Mesenteric fat pad (tissue), 1 donor: ENCODE measurements at regions not wholly inside any gene's neighbourhood (a gene's known extent, or its start where the extent isn't known, plus 50 kb on each side); places are given as distances from the start of the nearest gene placed in this dataset.

ENCODE experiments used
- DNase-seq: peaks from one replicate; pipeline ENCODE4 v3.0.0-alpha.2; 2020; ENCODE audit warnings: low spot score
- donor health status: DM: yes; HTN: yes; CAD: no.

DNA sequence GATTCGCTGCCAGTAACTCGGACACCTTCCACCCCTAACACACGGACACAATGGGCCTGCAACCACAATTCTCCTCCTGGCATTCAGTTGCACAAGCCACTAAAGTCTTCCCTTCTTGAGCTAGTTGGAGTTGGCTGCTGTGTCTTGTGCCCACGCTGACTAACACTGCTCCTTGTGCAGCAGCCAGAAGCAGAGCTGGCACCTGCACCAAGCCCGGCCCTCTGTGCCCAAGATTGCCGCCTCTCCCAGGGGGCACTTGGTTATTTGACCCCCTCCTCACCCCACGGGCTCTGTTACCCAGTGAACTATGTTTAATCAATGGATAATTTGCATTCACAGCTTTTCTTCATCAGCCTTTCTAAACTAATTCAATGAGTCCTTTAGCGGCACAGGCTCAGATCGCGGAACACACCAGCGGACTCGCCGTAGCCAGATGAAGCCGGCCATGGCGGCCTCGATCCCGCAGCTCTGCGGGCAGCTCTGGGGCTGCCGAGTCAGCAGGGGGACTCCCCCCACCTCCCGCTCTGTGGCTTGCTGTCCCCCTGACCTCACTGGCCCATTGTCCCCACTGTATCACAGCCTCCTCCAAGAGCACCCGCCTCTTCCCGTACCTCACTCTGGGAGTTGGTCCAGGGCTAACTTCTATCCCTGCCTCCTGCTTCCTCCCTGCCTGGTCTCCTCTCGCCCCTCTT is 94.8 kb upstream of the AFDN start:
- no peak for DNase-seq

GRCh38 chr6:167733740-167734661 is 92.7 kb upstream of the AFDN start:
- DNase-seq: no peak

GRCh38 chr6:167734662-167735083 is 92.0 kb upstream of the AFDN start:
- no peak for DNase-seq

- no peak for DNase-seq
Observed at GRCh38 chr6:167735084-167735950, 91.4 kb upstream of the AFDN start.

- no peak for DNase-seq
Observed at GRCh38 chr6:167735951-167736288, 90.8 kb upstream of the AFDN start.

- no peak for DNase-seq
Observed at GRCh38 chr6:167736486-167737204, 90.1 kb upstream of the AFDN start.

DNA sequence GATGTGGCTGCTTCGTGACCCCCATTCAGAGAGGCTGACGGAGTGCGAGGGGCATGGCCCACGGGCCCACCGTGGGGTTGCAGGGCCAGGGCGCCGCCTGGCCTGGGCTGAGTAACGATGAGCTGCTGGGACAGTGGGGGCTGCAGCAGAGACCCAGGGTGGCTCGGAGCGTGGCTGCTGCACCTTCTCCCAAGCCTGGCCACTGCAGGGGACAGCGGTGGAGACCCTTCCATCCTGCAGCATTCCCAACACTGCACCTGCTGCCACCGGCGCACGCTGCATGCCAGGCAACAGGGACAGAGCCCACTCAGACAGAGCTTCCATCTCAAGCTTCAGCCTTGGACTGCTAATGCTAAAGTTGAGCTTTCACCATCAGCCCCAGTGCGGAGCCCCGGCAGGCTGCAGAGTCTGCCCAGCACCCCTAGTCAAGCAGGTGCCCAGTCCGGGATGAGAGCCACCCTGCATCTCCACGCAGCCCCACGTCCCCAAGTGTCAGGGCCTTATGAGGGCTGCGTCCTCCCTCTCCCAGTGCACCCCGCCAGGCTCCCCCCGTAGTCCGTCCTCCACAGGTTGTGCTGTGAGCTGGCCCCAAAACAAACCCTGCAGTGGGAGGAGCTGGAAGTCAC is 89.4 kb upstream of the AFDN start:
- no peak for DNase-seq

DNA sequence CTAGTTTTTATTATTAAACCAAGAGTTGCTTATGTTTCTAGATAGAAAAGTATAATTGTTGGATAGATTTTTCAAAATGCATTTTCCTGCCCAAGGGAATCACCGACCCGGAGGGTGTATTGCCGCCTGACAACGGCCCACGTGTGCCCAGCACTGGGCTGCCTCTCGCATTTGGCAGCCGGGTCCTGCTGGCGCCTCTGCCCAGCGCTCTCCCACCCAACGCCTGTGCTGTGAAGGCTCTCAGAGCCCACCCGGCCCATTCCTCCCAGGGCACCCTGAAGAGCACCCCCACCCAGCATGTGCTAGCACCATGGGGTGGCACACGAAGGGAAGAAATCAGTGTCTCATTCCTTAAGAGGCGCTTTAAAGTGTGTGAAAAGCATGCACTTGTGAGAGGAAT is 88.3 kb upstream of the AFDN start:
- no peak for DNase-seq

DNA sequence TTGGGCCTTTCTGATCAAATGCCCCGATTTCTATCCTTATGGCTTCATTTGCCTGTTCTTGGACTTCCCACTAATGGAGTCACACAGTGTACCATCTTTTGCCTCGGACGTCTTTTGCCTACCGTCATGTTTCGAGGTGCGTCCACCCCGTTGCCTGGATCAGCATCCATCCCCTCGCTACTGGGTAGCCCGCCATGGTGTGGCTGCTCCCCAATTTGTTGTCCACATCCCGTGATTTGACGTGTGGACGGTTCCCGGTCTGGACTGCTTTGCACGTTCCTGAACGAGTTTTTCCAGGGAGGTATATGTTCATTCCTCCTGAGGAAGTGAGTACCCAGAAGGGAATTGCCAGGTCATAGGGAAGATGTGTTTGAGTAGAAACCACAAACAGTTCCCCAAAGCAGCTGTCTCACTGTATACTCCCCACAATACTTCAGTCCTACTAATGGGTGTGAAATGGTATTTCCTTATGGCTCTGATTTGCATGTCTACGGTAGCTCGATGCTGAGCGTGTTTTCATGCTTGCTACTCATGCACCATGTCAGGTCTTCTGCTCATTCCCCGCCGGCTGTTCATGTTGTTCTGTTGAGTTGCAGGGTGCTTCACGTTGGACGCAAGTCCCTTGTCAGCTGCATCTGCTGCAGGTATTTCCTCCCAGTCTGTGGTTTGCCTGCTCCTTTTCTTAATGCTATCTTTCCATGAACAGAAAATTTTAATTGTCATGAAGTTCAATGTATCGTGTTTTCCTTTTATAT is 86.8 kb upstream of the AFDN start:
- no peak for DNase-seq

DNA sequence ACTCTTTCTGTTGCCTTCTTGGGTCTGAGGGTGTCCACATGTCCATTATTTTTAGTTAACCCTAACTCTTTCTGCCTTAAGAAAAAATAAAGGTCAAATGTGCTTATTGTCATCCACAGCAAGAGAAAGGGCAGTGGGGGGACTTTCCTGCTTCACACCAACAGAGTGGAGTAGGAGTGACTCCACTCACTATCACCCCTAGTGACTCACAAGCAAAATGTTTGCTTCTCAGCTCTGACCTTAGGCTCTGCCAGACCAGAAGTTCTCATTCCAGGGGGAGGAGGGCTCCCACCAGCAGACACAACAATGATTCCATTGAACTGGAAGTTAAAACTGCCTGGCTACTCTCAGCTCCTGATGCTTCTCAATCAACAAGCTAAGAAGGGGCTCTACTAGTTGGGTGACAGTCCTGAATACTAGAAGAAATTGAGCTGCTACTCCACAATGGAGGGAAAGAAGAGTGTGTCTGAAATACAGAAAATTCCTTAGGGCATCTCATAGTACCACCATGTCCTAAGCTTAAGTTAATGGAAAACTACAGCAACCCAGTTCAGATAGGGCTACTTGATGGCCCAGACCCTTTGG is 83.9 kb upstream of the AFDN start:
- DNase-seq: no peak

DNA sequence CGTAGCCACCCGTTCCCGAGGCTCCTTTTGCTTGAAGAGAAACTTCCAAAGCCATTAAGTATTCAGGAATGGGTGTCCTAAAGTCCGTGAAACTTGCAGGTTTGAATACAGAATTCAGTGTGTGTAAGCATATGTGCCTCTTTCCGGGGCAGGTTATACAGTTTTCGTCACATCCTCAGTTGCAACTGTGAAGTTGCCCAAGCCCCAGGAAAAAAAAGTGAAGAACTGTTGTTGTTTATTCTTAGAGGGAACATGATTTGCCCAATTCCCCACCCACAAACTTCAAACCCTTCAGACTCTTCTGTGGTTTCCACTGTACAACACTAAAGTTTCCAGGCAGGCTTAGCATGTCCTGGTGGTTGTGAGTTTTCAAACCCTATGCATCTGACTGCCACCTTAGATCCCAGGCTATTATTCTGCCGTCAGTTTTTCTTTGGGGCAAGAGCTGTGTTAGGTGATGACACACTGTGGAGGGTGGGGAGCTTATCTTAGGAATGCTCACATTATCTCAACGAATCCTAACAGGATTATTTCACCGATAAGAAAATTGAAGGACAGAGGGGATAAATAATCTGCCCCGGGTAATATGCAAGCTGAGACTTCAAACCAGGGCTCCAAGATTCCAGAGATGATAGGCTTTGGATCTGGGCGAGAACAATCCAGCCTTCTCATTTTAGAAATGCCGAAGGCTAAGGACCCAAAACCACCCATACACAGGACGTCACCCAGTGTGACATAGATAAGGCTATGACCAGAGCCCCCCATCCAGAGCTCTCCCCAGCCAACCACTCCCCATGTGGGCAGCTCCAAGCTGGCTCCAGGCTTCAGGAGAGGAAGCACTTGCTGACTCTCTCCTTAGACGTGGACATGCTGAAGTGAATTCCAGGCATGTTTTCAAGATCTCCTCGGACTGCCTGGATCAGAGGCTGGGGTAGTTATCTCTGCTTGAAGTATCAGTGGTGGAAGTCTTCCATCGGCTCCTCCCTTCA is 81.7 kb upstream of the AFDN start:
- no peak for DNase-seq

- no peak for DNase-seq
Observed at GRCh38 chr6:167745670-167746389, 80.9 kb upstream of the AFDN start.

GRCh38 chr6:167746390-167746907 is 80.3 kb upstream of the AFDN start:
- DNase-seq: no peak

- DNase-seq: no peak
Observed at GRCh38 chr6:167746975-167747374, 79.7 kb upstream of the AFDN start.

- DNase-seq: no peak
Observed at GRCh38 chr6:167747645-167748044, 79.1 kb upstream of the AFDN start.

GRCh38 chr6:167748046-167748445 is 78.7 kb upstream of the AFDN start:
- no peak for DNase-seq
